Panc1 (cell line): ENCODE measurements at regions not wholly inside any gene's neighbourhood (a gene's known extent, or its start where the extent isn't known, plus 50 kb on each side); places are given as distances from the start of the nearest gene placed in this dataset.

ENCODE experiments used
- ATAC-seq: fragments of 200-7000 bp; cut with Tn5 transposase; 2 replicates; pipeline ENCODE4 v1.9.1; 2020; ENCODE audit warnings: mild to moderate bottlenecking, moderate library complexity
- BruUV-seq: library from RNA; stranded (reverse); fragments of 400-500 nt; replicated peaks from 2 replicates; lab custom pipeline; 2021; lab: Mats Ljungman, UMichigan
- CTCF ChIA-PET: fragments of 300-600 bp; sonication (Branson Sonifier 250); formaldehyde crosslinking; loops from one replicate; lab custom pipeline; 2022; ENCODE audit warnings: antibody characterized with exemption; lab: Charles Lee
- POLR2A ChIA-PET: fragments of 300-600 bp; sonication (Branson Sonifier 250); formaldehyde crosslinking; loops from one replicate; lab custom pipeline; 2022; ENCODE audit warnings: antibody characterized with exemption; lab: Charles Lee
- DNase-seq: peaks from one replicate; pipeline ENCODE4 v3.0.0-alpha.2; 2010; ENCODE audit warnings: low read depth, low spot score
- H3K27ac ChIP-seq: 2 replicates; pipeline ENCODE4 v1.5.1; 2011; ENCODE audit warnings: mild to moderate bottlenecking, low read length, inconsistent platforms
- H3K27me3 ChIP-seq: fragments of 200-500 bp; sonication (Bioruptor generic); 2 replicates; pipeline ENCODE4 v1.6.0; 2014; ENCODE audit warnings: low read length, inconsistent platforms; ENCODE audit not compliant: control insufficient read depth, insufficient read depth
- H3K36me3 ChIP-seq: fragments of 200-500 bp; sonication (Bioruptor generic); 2 replicates; pipeline ENCODE4 v1.5.1; 2014; ENCODE audit warnings: inconsistent platforms, mild to moderate bottlenecking, low read length, moderate library complexity; ENCODE audit not compliant: control insufficient read depth, insufficient read depth
- H3K4me1 ChIP-seq: 2 replicates; pipeline ENCODE4 v1.5.1; 2011; ENCODE audit warnings: inconsistent platforms, mild to moderate bottlenecking, low read length, moderate library complexity; ENCODE audit not compliant: control insufficient read depth, insufficient read depth
- H3K4me3 ChIP-seq, 2 experiments: 2 replicates each; pipeline ENCODE4 v1.5.1; 2011 to 2012; ENCODE audit warnings: low read depth in 2 of 2, low read length in 2 of 2, mild to moderate bottlenecking in 2 of 2, inconsistent platforms in 1 of 2, moderate library complexity in 1 of 2
- H3K9me3 ChIP-seq: fragments of 200-500 bp; sonication (Bioruptor generic); 2 replicates; pipeline ENCODE4 v1.5.1; 2014; ENCODE audit warnings: low read depth, mild to moderate bottlenecking, inconsistent platforms, low read length, moderate library complexity; ENCODE audit not compliant: control insufficient read depth, insufficient read depth
- POLR2AphosphoS5 ChIP-seq: IDR thresholded peaks from 2 replicates; pipeline ENCODE4 v1.6.1; 2012; ENCODE audit warnings: mild to moderate bottlenecking, low read depth, low read length, moderate library complexity
- SIN3A ChIP-seq: IDR thresholded peaks from 2 replicates; pipeline ENCODE4 v1.6.1; 2012; ENCODE audit warnings: low read depth, mild to moderate bottlenecking, low read length, moderate library complexity, borderline replicate concordance; ENCODE audit not compliant: insufficient read depth
- TCF7L2 ChIP-seq: IDR thresholded peaks from 2 replicates; pipeline ENCODE4 v1.6.1; 2011; ENCODE audit warnings: mild to moderate bottlenecking, low read depth, low read length, inconsistent platforms
- in situ Hi-C: cut with HindIII; loops from 2 replicates; pipeline ENCODE4 v1.10.0; 2016; ENCODE audit warnings: low sequenced_read_pairs, low pct_unique_long_range_greater_than_20kb
- intact Hi-C: fragments of 100-400 bp; cut with micrococcal nuclease; formaldehyde crosslinking; loops from one replicate; pipeline ENCODE4 v1.10.0; 2022; ENCODE audit not compliant: unreplicated experiment
- TF ChIP-seq, protein P1 (sequence below): fragments of 450-650 bp; IDR thresholded peaks from 2 replicates; pipeline ENCODE4 v1.5.1; 2017; ENCODE audit warnings: mild to moderate bottlenecking
- TF ChIP-seq, protein P2 (sequence below), 2 experiments: IDR thresholded peaks; 2 replicates each; pipeline ENCODE4 v1.6.1; 2011 to 2012; ENCODE audit warnings: low read depth in 2 of 2, control low read depth in 1 of 2, low read length in 1 of 2, mild to moderate bottlenecking in 1 of 2, moderate library complexity in 1 of 2; ENCODE audit not compliant: insufficient read depth in 1 of 2

DNA sequence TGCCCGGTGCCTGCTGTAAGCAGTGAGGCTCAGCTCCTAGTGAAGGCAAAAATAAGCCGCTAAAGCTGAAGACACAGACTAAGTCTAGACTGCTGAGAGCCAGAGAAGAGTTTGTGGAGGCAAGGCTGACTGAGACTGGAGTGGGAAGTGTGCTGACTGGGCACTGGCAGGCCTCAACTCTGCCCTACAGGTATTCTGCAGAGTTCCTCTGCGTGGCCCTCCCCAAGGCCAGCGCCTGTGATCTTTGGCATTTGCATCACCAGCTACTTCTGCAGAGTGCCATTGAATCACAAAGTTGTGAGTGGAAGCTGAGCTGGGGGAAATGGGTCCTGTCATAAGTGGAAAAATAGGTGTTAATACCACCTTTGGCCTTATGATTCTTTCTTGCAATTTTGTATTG is 905.7 kb downstream of the PLA2G4A start:
- ChIA-PET POLR2A (no interaction called here), CTCF (no interaction called here)
- DNase-seq (no peak), ATAC-seq (no peak)
- H3K36me3 ChIP-seq = no peaks in the 10 kb centered on the region; the same call in 1 of the 2 replicates
- BruUV-seq = no TSS peak
- H3K9me3 ChIP-seq = no peaks in the 10 kb centered on the region
- intact Hi-C loops (no loop called here), in situ Hi-C loops (no loop called here)
- no peaks in the 10 kb centered on the region for H3K4me1 ChIP-seq
- H3K4me3 ChIP-seq = no peak overlapping the region
- H3K27me3 ChIP-seq = no peaks in the 10 kb centered on the region
- TF ChIP-seq SIN3A (no peak), POLR2AphosphoS5 (no peak), TCF7L2 (no peak)
- TF ChIP-seq, protein P1, sequence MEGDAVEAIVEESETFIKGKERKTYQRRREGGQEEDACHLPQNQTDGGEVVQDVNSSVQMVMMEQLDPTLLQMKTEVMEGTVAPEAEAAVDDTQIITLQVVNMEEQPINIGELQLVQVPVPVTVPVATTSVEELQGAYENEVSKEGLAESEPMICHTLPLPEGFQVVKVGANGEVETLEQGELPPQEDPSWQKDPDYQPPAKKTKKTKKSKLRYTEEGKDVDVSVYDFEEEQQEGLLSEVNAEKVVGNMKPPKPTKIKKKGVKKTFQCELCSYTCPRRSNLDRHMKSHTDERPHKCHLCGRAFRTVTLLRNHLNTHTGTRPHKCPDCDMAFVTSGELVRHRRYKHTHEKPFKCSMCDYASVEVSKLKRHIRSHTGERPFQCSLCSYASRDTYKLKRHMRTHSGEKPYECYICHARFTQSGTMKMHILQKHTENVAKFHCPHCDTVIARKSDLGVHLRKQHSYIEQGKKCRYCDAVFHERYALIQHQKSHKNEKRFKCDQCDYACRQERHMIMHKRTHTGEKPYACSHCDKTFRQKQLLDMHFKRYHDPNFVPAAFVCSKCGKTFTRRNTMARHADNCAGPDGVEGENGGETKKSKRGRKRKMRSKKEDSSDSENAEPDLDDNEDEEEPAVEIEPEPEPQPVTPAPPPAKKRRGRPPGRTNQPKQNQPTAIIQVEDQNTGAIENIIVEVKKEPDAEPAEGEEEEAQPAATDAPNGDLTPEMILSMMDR = no peak
- TF ChIP-seq, protein P2, sequence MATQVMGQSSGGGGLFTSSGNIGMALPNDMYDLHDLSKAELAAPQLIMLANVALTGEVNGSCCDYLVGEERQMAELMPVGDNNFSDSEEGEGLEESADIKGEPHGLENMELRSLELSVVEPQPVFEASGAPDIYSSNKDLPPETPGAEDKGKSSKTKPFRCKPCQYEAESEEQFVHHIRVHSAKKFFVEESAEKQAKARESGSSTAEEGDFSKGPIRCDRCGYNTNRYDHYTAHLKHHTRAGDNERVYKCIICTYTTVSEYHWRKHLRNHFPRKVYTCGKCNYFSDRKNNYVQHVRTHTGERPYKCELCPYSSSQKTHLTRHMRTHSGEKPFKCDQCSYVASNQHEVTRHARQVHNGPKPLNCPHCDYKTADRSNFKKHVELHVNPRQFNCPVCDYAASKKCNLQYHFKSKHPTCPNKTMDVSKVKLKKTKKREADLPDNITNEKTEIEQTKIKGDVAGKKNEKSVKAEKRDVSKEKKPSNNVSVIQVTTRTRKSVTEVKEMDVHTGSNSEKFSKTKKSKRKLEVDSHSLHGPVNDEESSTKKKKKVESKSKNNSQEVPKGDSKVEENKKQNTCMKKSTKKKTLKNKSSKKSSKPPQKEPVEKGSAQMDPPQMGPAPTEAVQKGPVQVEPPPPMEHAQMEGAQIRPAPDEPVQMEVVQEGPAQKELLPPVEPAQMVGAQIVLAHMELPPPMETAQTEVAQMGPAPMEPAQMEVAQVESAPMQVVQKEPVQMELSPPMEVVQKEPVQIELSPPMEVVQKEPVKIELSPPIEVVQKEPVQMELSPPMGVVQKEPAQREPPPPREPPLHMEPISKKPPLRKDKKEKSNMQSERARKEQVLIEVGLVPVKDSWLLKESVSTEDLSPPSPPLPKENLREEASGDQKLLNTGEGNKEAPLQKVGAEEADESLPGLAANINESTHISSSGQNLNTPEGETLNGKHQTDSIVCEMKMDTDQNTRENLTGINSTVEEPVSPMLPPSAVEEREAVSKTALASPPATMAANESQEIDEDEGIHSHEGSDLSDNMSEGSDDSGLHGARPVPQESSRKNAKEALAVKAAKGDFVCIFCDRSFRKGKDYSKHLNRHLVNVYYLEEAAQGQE (IDR thresholded peaks at IDR 0.05; ENCODE audit: insufficient read depth in 1 of 2, low read depth in 2 of 2, low read length in 1 of 2) = no peak
- no peak overlapping the region for H3K27ac ChIP-seq

DNA sequence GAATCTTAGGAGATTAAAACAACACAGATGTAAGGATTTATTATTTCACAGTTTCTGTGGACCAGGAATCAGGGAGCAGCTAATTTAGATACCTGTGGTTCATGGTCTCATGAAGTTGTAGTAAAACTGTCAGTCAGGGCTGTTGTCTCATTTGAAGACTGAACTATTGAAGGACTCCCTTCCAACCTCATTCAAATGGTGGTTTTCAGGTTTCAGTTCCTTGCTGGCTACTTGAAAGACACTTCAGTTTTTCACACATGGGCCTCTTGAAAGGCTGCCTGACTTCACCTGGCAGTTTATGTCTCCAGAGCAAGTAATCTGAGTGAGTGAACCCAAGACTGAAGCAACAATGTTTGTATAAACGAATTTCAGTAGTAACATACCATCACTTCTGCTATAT is 915.9 kb downstream of the PLA2G4A start:
- ChIA-PET POLR2A (no interaction called here), CTCF (no interaction called here)
- BruUV-seq = no TSS peak
- Histone ChIP-seq H3K36me3 (no peaks in the 10 kb centered on the region), H3K27me3 (no peaks in the 10 kb centered on the region), H3K27ac (no peak overlapping the region), H3K9me3 (no peaks in the 10 kb centered on the region), H3K4me1 (no peaks in the 10 kb centered on the region), H3K4me3 (no peak overlapping the region)
- ATAC-seq = no peak
- in situ Hi-C loops (no loop called here), intact Hi-C loops (no loop called here)
- TF ChIP-seq POLR2AphosphoS5 (no peak), TCF7L2 (no peak), SIN3A (no peak)
- TF ChIP-seq, protein P2 (IDR thresholded peaks at IDR 0.05; ENCODE audit: insufficient read depth in 1 of 2, low read depth in 2 of 2, low read length in 1 of 2) = no peak
- TF ChIP-seq, protein P1 = no peak
- no peak for DNase-seq
